K562 (cell line): ENCODE measurements at regions not wholly inside any gene's neighbourhood (a gene's known extent, or its start where the extent isn't known, plus 50 kb on each side); places are given as distances from the start of the nearest gene placed in this dataset.

Experiments used
- ARNT ChIP-seq, 2 experiments: fragments of 450-650 bp; IDR thresholded peaks; 2 replicates each; pipeline ENCODE4 v1.6.1; 2016; ENCODE audit warnings: mild to moderate bottlenecking in 1 of 2
- FOXP1 ChIP-seq: sonication (generic); formaldehyde crosslinking; IDR thresholded peaks from 2 replicates; pipeline ENCODE4 v1.8.0; 2022; ENCODE audit warnings: mild to moderate bottlenecking, missing genetic modification reagents
- HDGF ChIP-seq: fragments of 450-650 bp; IDR thresholded peaks from 2 replicates; pipeline ENCODE4 v1.6.1; 2016
- HOMEZ ChIP-seq: fragments of 250-450 bp; sonication (Bioruptor Pico); IDR thresholded peaks from 2 replicates; pipeline ENCODE4 v1.4.0; 2020; ENCODE audit warnings: mild to moderate bottlenecking, moderate library complexity
- POLR2G ChIP-seq: fragments of 200-400 bp; formaldehyde crosslinking; IDR thresholded peaks from 2 replicates; pipeline ENCODE4 v1.6.1; 2017; ENCODE audit warnings: low read depth, mild to moderate bottlenecking, antibody characterized with exemption, low read length, moderate library complexity
- REST ChIP-seq, 2 experiments: fragments of 450-650 bp; formaldehyde crosslinking in 1 of 2; IDR thresholded peaks; 2 replicates each; pipeline versions ENCODE4 v1.4.0 to v1.6.1; 2014 to 2020; ENCODE audit warnings: mild to moderate bottlenecking in 2 of 2, borderline replicate concordance in 1 of 2, low read depth in 1 of 2
- SP2 ChIP-seq: IDR thresholded peaks from 2 replicates; pipeline ENCODE4 v1.6.1; 2011; ENCODE audit warnings: mild to moderate bottlenecking, low read depth, low read length, moderate library complexity; ENCODE audit not compliant: poor library complexity, severe bottlenecking; ENCODE audit errors: extremely low read depth
- SRSF1 ChIP-seq: fragments of 200-400 bp; formaldehyde crosslinking; IDR thresholded peaks from 2 replicates; pipeline ENCODE4 v1.6.1; 2017; ENCODE audit warnings: mild to moderate bottlenecking, low read depth, low read length, moderate library complexity
- ZC3H11A ChIP-seq: IDR thresholded peaks from 2 replicates; pipeline ENCODE4 v1.6.1; 2012; ENCODE audit warnings: low read depth, low read length, improper control_type of control experiment
- ZNF217 ChIP-seq: sonication (generic); formaldehyde crosslinking; IDR thresholded peaks from 2 replicates; pipeline ENCODE4 v1.8.0; 2022; ENCODE audit warnings: mild to moderate bottlenecking, missing genetic modification reagents
- ZNF274 ChIP-seq: IDR thresholded peaks from 2 replicates; pipeline ENCODE4 v1.6.1; 2011; ENCODE audit warnings: low read depth, mild to moderate bottlenecking, low read length, moderate library complexity, borderline replicate concordance
- ZNF280B ChIP-seq: fragments of 250-450 bp; sonication (Bioruptor Pico); IDR thresholded peaks from 2 replicates; pipeline ENCODE4 v1.5.1; 2021; ENCODE audit warnings: mild to moderate bottlenecking
- ZNF324 ChIP-seq: fragments of 250-450 bp; sonication (Bioruptor Pico); IDR thresholded peaks from 2 replicates; pipeline ENCODE4 v1.4.0; 2020; ENCODE audit warnings: mild to moderate bottlenecking
- ZNF444 ChIP-seq: fragments of 250-450 bp; sonication (Bioruptor Pico); IDR thresholded peaks from 2 replicates; pipeline ENCODE4 v1.4.0; 2020; ENCODE audit warnings: mild to moderate bottlenecking, moderate library complexity

GRCh38 chr4:10185518-10186227, 69.1 kb upstream of the WDR1 start (continued):
- TF ChIP-seq REST (IDR thresholded peaks at IDR 0.05; ENCODE audit: borderline replicate concordance) (peak; percentile 13; the same call in 1 of the 2 replicates), REST (CRISPR knock-in tag; IDR thresholded peaks at IDR 0.05; ENCODE audit: low read depth) (no peak), ZC3H11A (no peak), POLR2G (no peak), FOXP1 (CRISPR knock-in tag) (no peak), ZNF324 (CRISPR knock-in tag) (no peak), ZNF217 (CRISPR knock-in tag) (no peak), SRSF1 (no peak), HDGF (no peak), ZNF444 (CRISPR knock-in tag) (no peak), SP2 (no peak), ZNF280B (CRISPR knock-in tag) (no peak), ARNT (IDR thresholded peaks at IDR 0.05) (no peak), ZNF274 (no peak), HOMEZ (CRISPR knock-in tag) (no peak)
